ENCODE measurements at regions not wholly inside any gene's neighbourhood (a gene's known extent, or its start where the extent isn't known, plus 50 kb on each side); places are given as distances from the start of the nearest gene placed in this dataset.

- TF ChIP-seq ZNF114 (CRISPR knock-in tag; IDR thresholded peaks at IDR 0.05) (no peak), JUNB (IDR thresholded peaks at IDR 0.05; ENCODE audit: unreplicated experiment) (no peak), ZNF331 (CRISPR knock-in tag; IDR thresholded peaks at IDR 0.05; ENCODE audit: low read depth) (no peak), STAT1 (IDR thresholded peaks at IDR 0.05; ENCODE audit: unreplicated experiment) (no peak), ZNF462 (CRISPR knock-in tag; IDR thresholded peaks at IDR 0.05) (no peak)
Observed at GRCh38 chr13:37383856-37384370, 214.7 kb downstream of the POSTN start (continued).

GRCh38 chr13:37383046-37383445 lies 215.5 kb downstream of the POSTN start:
- H3K4me1 Mint-ChIP-seq = peaks cover 15% of the 10 kb centered on the region
- Histone ChIP-seq H3K4me3 (no peak overlapping the region), H3K36me3 (ENCODE audit: insufficient read depth) (no peaks in the 10 kb centered on the region), H3K4me2 (no peak overlapping the region), H3K79me2 (replicated peaks; ENCODE audit: insufficient read depth) (no peaks in the 10 kb centered on the region), H3K27me3 (ENCODE audit: insufficient read depth) (no peaks in the 10 kb centered on the region), H4K20me1 (replicated peaks; ENCODE audit: insufficient read depth) (no peaks in the 10 kb centered on the region), H3K4me1 (ENCODE audit: insufficient read depth) (peaks cover 11% of the 10 kb centered on the region; the same call in 1 of the 2 replicates), H2AFZ (no peak overlapping the region), H3K9me2 (ENCODE audit: insufficient read depth) (no peaks in the 10 kb centered on the region), H3K27ac (ENCODE audit: low read depth) (no peak overlapping the region), H3F3A (replicated peaks; ENCODE audit: low read depth) (no peaks in the 10 kb centered on the region)
- no peaks in the 10 kb centered on the region for H3K9me3 Mint-ChIP-seq
- H3K27ac Mint-ChIP-seq = no peak overlapping the region
- no peaks in the 10 kb centered on the region for H3K27me3 Mint-ChIP-seq (ENCODE audit: insufficient read depth, low read depth, poor library complexity)
- DNase-seq (ENCODE audit: low spot score) (no peak), ATAC-seq (no peak)
- H3K4me3 Mint-ChIP-seq = no peak overlapping the region
- no peaks in the 10 kb centered on the region for H3K36me3 Mint-ChIP-seq (ENCODE audit: low read depth)
- TF ChIP-seq REST (IDR thresholded peaks at IDR 0.05; ENCODE audit: unreplicated experiment) = no peak
- no peak for TF ChIP-seq STAT1 (IDR thresholded peaks at IDR 0.05; ENCODE audit: unreplicated experiment)
- TF ChIP-seq CREB1 (CRISPR knock-in tag; IDR thresholded peaks at IDR 0.05; ENCODE audit: low read depth) = no peak
- TF ChIP-seq EZH2phosphoT487 (IDR thresholded peaks at IDR 0.05; ENCODE audit: unreplicated experiment) = no peak
- no peak for TF ChIP-seq ZNF114 (CRISPR knock-in tag; IDR thresholded peaks at IDR 0.05)
- TF ChIP-seq NANOG (IDR thresholded peaks at IDR 0.05; ENCODE audit: borderline replicate concordance) = no peak
- TF ChIP-seq ZNF331 (CRISPR knock-in tag; IDR thresholded peaks at IDR 0.05; ENCODE audit: low read depth) = no peak
- no peak for TF ChIP-seq JUNB (IDR thresholded peaks at IDR 0.05; ENCODE audit: unreplicated experiment)
- no peak for TF ChIP-seq ETS1 (IDR thresholded peaks at IDR 0.05)
- no peak for TF ChIP-seq CTCF (conservative IDR thresholded peaks at IDR 0.05; ENCODE audit: low read depth in 2 of 2)

Measured in GM23338 (cell line).